Fibroblast of mammary gland (primary cell): ENCODE measurements at regions not wholly inside any gene's neighbourhood (a gene's known extent, or its start where the extent isn't known, plus 50 kb on each side); places are given as distances from the start of the nearest gene placed in this dataset.

Source experiments
- DNase-seq: peaks from one replicate; pipeline ENCODE4 v3.0.0-alpha.2; 2010; ENCODE audit warnings: low read depth
- H3K4me3 ChIP-seq: 2 replicates; pipeline ENCODE4 v1.5.1; 2011; ENCODE audit warnings: low read depth, mild to moderate bottlenecking, low read length, moderate library complexity; ENCODE audit not compliant: control insufficient read depth
- TF ChIP-seq, protein P1 (sequence below): conservative IDR thresholded peaks from 2 replicates; pipeline ENCODE4 v1.5.1; 2011; ENCODE audit warnings: low read depth, low read length, inconsistent platforms; ENCODE audit not compliant: control insufficient read depth, insufficient read depth

DNA sequence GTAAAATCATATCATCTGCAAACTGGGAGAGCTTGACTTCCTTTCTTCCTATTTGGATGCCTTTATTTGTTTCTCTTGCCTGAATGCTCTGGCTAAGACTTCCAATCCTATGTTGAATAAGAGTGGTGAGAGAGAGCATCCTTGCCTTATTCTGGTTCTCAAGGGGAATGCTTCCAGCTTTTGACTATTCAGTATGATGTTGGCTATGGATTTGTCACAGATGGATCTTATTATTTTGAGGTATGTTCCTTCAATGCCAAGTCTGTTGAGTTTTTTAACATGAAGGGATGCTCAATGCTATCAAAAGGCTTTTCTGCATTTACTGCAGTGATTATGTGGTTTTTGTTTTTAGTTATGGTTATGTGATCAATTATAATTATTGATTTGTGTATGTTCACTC is 2144.6 kb upstream of the TENM3 start:
- H3K4me3 ChIP-seq: no peak overlapping the region
- TF ChIP-seq, protein P1, sequence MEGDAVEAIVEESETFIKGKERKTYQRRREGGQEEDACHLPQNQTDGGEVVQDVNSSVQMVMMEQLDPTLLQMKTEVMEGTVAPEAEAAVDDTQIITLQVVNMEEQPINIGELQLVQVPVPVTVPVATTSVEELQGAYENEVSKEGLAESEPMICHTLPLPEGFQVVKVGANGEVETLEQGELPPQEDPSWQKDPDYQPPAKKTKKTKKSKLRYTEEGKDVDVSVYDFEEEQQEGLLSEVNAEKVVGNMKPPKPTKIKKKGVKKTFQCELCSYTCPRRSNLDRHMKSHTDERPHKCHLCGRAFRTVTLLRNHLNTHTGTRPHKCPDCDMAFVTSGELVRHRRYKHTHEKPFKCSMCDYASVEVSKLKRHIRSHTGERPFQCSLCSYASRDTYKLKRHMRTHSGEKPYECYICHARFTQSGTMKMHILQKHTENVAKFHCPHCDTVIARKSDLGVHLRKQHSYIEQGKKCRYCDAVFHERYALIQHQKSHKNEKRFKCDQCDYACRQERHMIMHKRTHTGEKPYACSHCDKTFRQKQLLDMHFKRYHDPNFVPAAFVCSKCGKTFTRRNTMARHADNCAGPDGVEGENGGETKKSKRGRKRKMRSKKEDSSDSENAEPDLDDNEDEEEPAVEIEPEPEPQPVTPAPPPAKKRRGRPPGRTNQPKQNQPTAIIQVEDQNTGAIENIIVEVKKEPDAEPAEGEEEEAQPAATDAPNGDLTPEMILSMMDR: no peak
- DNase-seq: no peak

- DNase-seq: no peak
- H3K4me3 ChIP-seq: no peak overlapping the region
- TF ChIP-seq, protein P1: no peak
Measured at GRCh38 chr4:180099957-180100356, 2143.2 kb upstream of the TENM3 start.

GRCh38 chr4:180100433-180101344 is 2142.5 kb upstream of the TENM3 start:
- no peak overlapping the region for H3K4me3 ChIP-seq
- TF ChIP-seq, protein P1: no peak
- DNase-seq: no peak

GRCh38 chr4:180101348-180102083 is 2141.7 kb upstream of the TENM3 start:
- TF ChIP-seq, protein P1: no peak
- no peak overlapping the region for H3K4me3 ChIP-seq
- DNase-seq: no peak

- TF ChIP-seq, protein P1: no peak
- H3K4me3 ChIP-seq: no peak overlapping the region
- no peak for DNase-seq
Measured at GRCh38 chr4:180103794-180104193, 2139.4 kb upstream of the TENM3 start.

DNA sequence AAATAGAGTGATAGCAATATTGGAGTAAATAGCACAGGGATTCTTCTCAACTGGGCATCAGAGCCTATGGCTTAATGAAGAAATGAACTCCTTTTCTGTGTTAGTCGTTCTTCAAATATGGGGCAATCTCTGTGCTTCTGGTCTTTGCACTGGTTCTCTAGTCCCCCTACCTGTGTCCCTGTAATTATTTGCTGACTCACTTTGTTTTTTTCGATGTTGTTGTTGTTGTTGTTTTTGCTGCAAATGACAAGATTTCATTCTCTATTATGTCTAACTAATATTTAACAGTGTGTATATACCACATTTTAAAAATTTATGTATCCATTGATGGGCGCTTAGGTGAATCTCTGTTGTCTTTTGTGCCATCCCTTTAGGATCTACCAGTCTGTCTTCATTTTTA is 2137.8 kb upstream of the TENM3 start:
- no peak overlapping the region for H3K4me3 ChIP-seq
- no peak for DNase-seq
- TF ChIP-seq, protein P1: no peak
